K562 (cell line): ENCODE measurements at regions not wholly inside any gene's neighbourhood (a gene's known extent, or its start where the extent isn't known, plus 50 kb on each side); places are given as distances from the start of the nearest gene placed in this dataset.

Source experiments
- ATAC-seq: fragments of 200-7000 bp; cut with Tn5 transposase; 3 replicates; pipeline ENCODE4 v1.9.1; 2020; ENCODE audit warnings: moderate library complexity
- BruUV-seq: library from RNA; stranded (reverse); fragments of 400-500 nt; replicated peaks from 2 replicates; lab custom pipeline; 2021; lab: Mats Ljungman, UMichigan
- CTCF ChIA-PET: fragments of 300-600 bp; formaldehyde crosslinking; extraction: SDS; loops from one replicate; lab custom pipeline; 2021; ENCODE audit warnings: low intra/inter-chr PET ratio; lab: Yijun Ruan, JAX
- POLR2A ChIA-PET: fragments of 300-600, 350-650 bp; sonication (Branson Sonifier 250); formaldehyde crosslinking; extraction: SDS; loops from one replicate; lab custom pipeline; 2021; ENCODE audit warnings: antibody characterized with exemption, inconsistent platforms; lab: Yijun Ruan, JAX
- DNase-seq, 4 experiments: peaks; one replicate each; pipeline versions ENCODE4 v3.0.0 to v3.0.0-alpha.2; 2011 to 2018; ENCODE audit warnings: low spot score in 3 of 4, mixed read lengths in 3 of 4; ENCODE audit errors: extremely low read depth in 1 of 4
- FAIRE-seq: peaks from 2 replicates; lab custom pipeline; 2011; peaks lifted over from hg19 to GRCh38; lab: Jason Lieb, UNC
- H2AFZ ChIP-seq: 2 replicates; pipeline ENCODE4 v1.6.0; 2011; ENCODE audit warnings: low read depth, low read length, control low read depth, inconsistent platforms
- H3K27ac ChIP-seq: fragments of 200-600 bp; 3 replicates; pipeline ENCODE4 v1.8.0; 2011; ENCODE audit warnings: low read depth, mild to moderate bottlenecking, control low read depth, inconsistent platforms, low read length, moderate library complexity, mixed read lengths; ENCODE audit errors: extremely low read depth
- H3K27me3 ChIP-seq, 2 experiments: fragments of 300-600 bp in 1 of 2; 2 replicates in 1 of 2; 3 replicates in 1 of 2; pipeline versions ENCODE4 v1.6.0 to v1.8.0; 2011; ENCODE audit warnings: inconsistent platforms in 2 of 2, low read length in 2 of 2, mild to moderate bottlenecking in 1 of 2, mixed read lengths in 1 of 2, moderate library complexity in 1 of 2; ENCODE audit not compliant: control insufficient read depth in 2 of 2, insufficient read depth in 2 of 2
- H3K36me3 ChIP-seq: fragments of 300-600 bp; 3 replicates; pipeline ENCODE4 v1.8.0; 2011; ENCODE audit warnings: mild to moderate bottlenecking, low read length, inconsistent platforms; ENCODE audit not compliant: control insufficient read depth, insufficient read depth
- H3K4me1 ChIP-seq, 2 experiments: fragments of 200-600 bp in 1 of 2; replicated peaks in 1 of 2; 2 replicates in 1 of 2; 3 replicates in 1 of 2; pipeline versions ENCODE4 v1.5.1 to v1.8.0; 2011; ENCODE audit warnings: inconsistent platforms in 2 of 2, low read length in 2 of 2, mild to moderate bottlenecking in 1 of 2, mixed read lengths in 1 of 2, moderate library complexity in 1 of 2; ENCODE audit not compliant: control insufficient read depth in 2 of 2, insufficient read depth in 2 of 2
- H3K4me2 ChIP-seq: 2 replicates; pipeline ENCODE4 v1.6.1; 2011; ENCODE audit warnings: low read length, control low read depth, inconsistent platforms, mixed read lengths; ENCODE audit not compliant: insufficient read depth
- H3K4me3 ChIP-seq: fragments of 200-600 bp; sonication (generic), shearing (Covaris generic); 2 replicates; pipeline ENCODE4 v1.5.1; 2016; ENCODE audit warnings: control low read depth, inconsistent platforms
- H3K79me2 ChIP-seq: fragments of 200-600 bp; 3 replicates; pipeline ENCODE4 v1.8.0; 2011; ENCODE audit warnings: low read length, inconsistent platforms; ENCODE audit not compliant: control insufficient read depth, insufficient read depth
- H3K9ac ChIP-seq, 2 experiments: 2 replicates each; pipeline versions ENCODE4 v1.6.0 to v1.6.1; 2011; ENCODE audit warnings: low read depth in 2 of 2, low read length in 2 of 2, control low read depth in 1 of 2, inconsistent platforms in 1 of 2, mild to moderate bottlenecking in 1 of 2, mixed read lengths in 1 of 2; ENCODE audit not compliant: insufficient read depth in 1 of 2
- H3K9me1 ChIP-seq: one replicate; pipeline ENCODE4 v1.6.0; 2011; ENCODE audit warnings: inconsistent platforms, mild to moderate bottlenecking, low read length, moderate library complexity; ENCODE audit not compliant: control insufficient read depth, insufficient read depth
- H3K9me3 ChIP-seq: replicated peaks from 2 replicates; pipeline ENCODE4 v1.5.1; 2011; ENCODE audit warnings: low read depth, low read length, inconsistent platforms; ENCODE audit not compliant: control insufficient read depth, insufficient read depth
- H4K20me1 ChIP-seq: replicated peaks from 2 replicates; pipeline ENCODE4 v1.6.1; 2011; ENCODE audit warnings: low read length, inconsistent platforms, mixed read lengths; ENCODE audit not compliant: control insufficient read depth, insufficient read depth
- ARID2 ChIP-seq: fragments of 450-650 bp; IDR thresholded peaks from 2 replicates; pipeline ENCODE4 v1.6.1; 2017; ENCODE audit warnings: antibody characterized with exemption, mild to moderate bottlenecking
- COPS2 ChIP-seq: fragments of 450-650 bp; conservative IDR thresholded peaks from 2 replicates; pipeline ENCODE4 v1.6.1; 2016; ENCODE audit warnings: mild to moderate bottlenecking, moderate library complexity
- HNRNPUL1 ChIP-seq: fragments of 200-400 bp; formaldehyde crosslinking; IDR thresholded peaks from 2 replicates; pipeline ENCODE4 v1.6.1; 2017; ENCODE audit warnings: low read length
- MAFG ChIP-seq: fragments of 450-650 bp; conservative IDR thresholded peaks from 2 replicates; pipeline ENCODE4 v1.6.1; 2016; ENCODE audit warnings: missing genetic modification characterization, missing compliant biosample characterization
- ZC3H8 ChIP-seq: fragments of 450-650 bp; IDR thresholded peaks from 2 replicates; pipeline ENCODE4 v1.6.1; 2017
- ZNF589 ChIP-seq: fragments of 200-800 bp; sonication (Bioruptor generic); IDR thresholded peaks from 2 replicates; pipeline ENCODE4 v1.6.1; 2016; ENCODE audit warnings: low read depth, missing genetic modification characterization, missing compliant biosample characterization
- WGBS: fragments of 100-300 bp; shearing (Covaris generic); methylation state at CpG from one replicate; pipeline ENCODE4 v1.1.6; 2016; ENCODE audit warnings: low coverage, mixed read lengths; ENCODE audit not compliant: insufficient coverage; ENCODE audit errors: missing lambda C conversion rate; 5-methylcytosine and 5-hydroxymethylcytosine counted together
- in situ Hi-C: fragments of 300-500 bp; cut with MboI; formaldehyde crosslinking; loops from 4 replicates; pipeline ENCODE4 v1.15.0; 2018; ENCODE audit warnings: inconsistent platforms, mixed read lengths
- intact Hi-C: fragments of 100-400 bp; cut with micrococcal nuclease; formaldehyde crosslinking; loops from 2 replicates; pipeline ENCODE4 v1.14.2; 2022
- TF ChIP-seq, protein P1 (sequence below): fragments of 250-450 bp; sonication (Bioruptor Pico); IDR thresholded peaks from 2 replicates; pipeline ENCODE4 v1.4.0; 2020; ENCODE audit warnings: mild to moderate bottlenecking, moderate library complexity

GRCh38 chr5:78720227-78720985, 71.8 kb upstream of the LHFPL2 start:
- Histone ChIP-seq H3K27ac (no peak overlapping the region), H3K4me2 (no peak overlapping the region), H3K4me1 (no peaks in the 10 kb centered on the region; a peak in 1 of 5 replicates), H3K9me1 (no peaks in the 10 kb centered on the region), H3K27me3 (peaks cover 9 to 29% of the 10 kb centered on the region in 2 experiments; a peak in 3 of 5 replicates), H3K79me2 (no peaks in the 10 kb centered on the region), H3K4me3 (no peak overlapping the region), H3K9ac (no peak overlapping the region), H3K36me3 (no peaks in the 10 kb centered on the region), H2AFZ (no peak overlapping the region), H4K20me1 (no peaks in the 10 kb centered on the region), H3K9me3 (no peaks in the 10 kb centered on the region)
- intact Hi-C loops (no loop called here), in situ Hi-C loops (no loop called here)
- TF ChIP-seq HNRNPUL1 (no peak), ZNF589 (no peak), COPS2 (no peak), MAFG (tag) (no peak), ZC3H8 (no peak), ARID2 (no peak)
- TF ChIP-seq, protein P1, sequence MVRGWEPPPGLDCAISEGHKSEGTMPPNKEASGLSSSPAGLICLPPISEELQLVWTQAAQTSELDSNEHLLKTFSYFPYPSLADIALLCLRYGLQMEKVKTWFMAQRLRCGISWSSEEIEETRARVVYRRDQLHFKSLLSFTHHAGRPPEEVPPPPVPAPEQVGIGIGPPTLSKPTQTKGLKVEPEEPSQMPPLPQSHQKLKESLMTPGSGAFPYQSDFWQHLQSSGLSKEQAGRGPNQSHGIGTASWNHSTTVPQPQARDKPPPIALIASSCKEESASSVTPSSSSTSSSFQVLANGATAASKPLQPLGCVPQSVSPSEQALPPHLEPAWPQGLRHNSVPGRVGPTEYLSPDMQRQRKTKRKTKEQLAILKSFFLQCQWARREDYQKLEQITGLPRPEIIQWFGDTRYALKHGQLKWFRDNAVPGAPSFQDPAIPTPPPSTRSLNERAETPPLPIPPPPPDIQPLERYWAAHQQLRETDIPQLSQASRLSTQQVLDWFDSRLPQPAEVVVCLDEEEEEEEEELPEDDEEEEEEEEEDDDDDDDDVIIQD (CRISPR knock-in tag) = no peak
- BruUV-seq = no TSS peak
- 9% methylated on average over 9 of the region's 9 CpGs for WGBS
- DNase-seq (no peak), ATAC-seq (peak; percentile 23; the same call in 1 of the 3 replicates), FAIRE-seq (no peak)
- CTCF ChIA-PET = no interaction called here
- POLR2A ChIA-PET = interaction anchor here (0.6 to 1.2 kb wide), 3 partner anchors 27 to 97 kb away, joined by 3 to 4 read pairs (median 3); no protein-coding TSS in a partner anchor
